ENCODE measurements at regions not wholly inside any gene's neighbourhood (a gene's known extent, or its start where the extent isn't known, plus 50 kb on each side); places are given as distances from the start of the nearest gene placed in this dataset.
"Not testable (repeated sequence)": the region's sequence is repeated elsewhere in the genome, so short reads cannot be mapped to it uniquely, and the experiment has no call there.

DNA sequence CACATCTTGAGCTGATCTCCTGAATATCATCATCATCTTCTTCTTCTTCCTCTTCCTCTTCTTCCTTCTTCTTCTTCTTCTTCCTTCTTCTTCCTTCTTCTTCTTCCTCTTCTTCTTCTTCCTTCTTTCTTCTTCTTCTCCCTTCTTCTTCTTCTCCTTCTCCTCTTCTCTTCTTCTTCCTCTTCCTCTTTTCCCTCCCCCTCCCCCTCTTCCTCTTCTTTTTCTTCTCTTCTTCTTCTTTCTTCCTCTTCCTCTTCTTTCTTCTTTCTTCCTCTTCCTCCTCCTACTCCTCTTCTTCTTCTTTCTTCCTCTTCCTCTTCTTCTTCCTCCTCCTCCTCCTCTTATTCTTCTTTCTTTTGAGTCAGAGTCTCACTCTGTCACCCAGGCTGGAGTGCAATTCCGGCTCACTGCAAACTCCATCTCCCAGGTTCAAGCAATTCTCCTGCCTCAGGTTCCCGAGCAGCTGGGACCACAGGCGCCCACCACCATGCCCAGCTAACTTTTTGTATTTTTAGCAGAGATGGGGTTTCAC is 197.9 kb upstream of the NANOGP8 start:
- DNase-seq (ENCODE audit: low spot score), result no peak

DNA sequence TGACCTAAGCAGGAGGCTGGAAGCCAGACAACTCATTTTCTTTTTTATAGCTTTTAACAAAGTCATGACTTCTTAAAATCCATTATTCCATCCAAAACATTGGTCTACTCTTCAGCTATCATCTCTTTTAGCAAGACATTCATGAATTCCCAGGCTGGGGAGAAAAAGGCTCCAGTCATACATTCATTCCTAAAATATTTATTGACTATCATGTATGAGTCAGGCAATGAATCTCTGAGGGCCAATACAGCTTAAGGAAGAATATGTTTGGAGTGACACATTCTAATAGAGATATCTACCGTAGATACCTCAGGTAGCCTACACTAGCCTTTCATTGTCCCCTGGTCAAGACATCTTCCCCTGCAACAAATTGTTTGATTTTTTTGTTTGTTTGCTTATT is 196.4 kb upstream of the NANOGP8 start:
- no peak for DNase-seq (ENCODE audit: low spot score)

DNA sequence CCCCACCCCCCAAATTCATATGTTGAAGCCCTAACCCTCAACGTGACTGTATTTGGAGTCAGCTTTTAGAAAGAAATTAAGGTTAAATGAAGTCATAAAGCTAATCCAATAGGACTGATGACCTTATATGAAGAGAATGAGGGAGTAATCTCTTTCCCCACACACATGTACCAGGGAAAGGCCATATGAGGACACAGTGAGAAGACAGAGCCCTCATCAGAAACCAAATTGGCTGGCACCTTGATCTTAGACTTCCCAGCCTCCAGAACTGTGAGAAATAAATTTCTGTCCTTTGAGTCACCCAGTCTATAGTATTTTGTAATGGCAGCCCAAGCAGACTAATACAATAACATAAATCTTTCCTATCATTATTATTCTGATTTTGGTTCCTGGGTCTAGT is 194.7 kb upstream of the NANOGP8 start:
- DNase-seq (ENCODE audit: low spot score), result no peak

DNA sequence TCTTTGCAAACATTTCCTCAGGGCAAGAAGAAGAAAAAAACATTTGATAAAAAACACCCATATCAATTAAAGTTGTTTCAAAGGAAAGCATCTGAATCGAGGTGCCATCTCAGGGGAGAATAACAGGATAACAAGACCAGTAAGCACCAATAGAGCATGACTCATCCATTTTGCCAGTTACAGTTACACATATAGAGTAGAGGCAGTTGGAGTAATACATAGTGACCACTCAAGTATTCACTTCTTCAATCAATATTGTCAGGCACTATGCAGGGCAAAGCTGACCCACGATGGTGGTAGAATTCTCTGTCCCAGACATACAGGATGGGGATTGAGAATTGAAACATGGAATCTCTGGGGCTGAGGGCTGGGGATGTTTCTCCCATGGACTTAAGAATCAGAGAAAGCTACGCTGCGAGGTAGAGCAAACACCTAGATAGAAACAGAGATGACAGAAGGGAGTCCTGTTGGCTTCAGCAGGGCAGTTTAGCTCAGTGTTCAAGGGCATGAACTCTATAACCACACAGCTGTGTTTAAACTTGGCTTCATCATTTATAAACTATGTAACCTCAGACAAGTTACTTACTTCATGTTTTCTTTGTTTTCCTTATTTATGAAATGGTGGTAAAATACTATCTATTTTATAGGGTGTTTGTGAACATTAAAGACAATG is 186.4 kb upstream of the NANOGP8 start:
- no peak for DNase-seq (ENCODE audit: low spot score)

DNA sequence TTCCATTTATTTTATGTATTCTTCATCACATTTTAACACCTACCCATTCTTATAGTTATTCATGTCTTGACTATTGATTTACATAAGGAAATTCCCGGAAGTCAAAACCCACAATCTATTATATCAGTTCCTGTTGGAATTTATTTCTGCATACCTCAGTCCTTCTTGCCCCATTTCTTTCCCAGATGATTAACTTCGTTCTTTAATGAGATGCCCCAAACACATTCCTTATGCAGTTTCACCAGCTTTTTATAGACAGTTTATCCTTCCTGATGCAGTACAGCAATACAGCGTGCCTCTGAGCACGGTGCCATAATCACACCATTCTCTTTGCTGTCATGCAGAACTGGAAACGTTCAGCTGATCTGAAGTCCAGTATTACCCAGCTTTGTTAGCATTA is 175.8 kb upstream of the NANOGP8 start:
- no peak for DNase-seq (ENCODE audit: low spot score)

DNA sequence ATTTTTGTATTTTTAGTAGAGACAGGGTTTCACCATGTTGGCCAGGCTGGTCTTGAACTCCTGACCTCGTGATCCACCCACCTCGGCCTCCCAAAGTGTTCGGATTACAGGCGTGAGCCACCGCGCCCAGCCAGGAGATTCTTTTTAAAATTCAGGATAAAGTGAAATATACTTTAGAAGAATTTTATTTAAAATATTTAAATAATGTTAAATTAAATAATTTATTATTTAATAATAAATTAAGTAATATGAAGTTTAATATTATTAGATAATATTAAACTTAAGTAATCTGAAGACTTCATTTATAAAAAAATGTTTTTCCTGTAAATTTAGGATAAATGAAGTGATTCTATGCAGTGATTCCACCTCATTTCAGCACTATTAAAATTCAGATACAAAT is 175.2 kb upstream of the NANOGP8 start:
- DNase-seq (ENCODE audit: low spot score), result not testable (repeated sequence)

DNA sequence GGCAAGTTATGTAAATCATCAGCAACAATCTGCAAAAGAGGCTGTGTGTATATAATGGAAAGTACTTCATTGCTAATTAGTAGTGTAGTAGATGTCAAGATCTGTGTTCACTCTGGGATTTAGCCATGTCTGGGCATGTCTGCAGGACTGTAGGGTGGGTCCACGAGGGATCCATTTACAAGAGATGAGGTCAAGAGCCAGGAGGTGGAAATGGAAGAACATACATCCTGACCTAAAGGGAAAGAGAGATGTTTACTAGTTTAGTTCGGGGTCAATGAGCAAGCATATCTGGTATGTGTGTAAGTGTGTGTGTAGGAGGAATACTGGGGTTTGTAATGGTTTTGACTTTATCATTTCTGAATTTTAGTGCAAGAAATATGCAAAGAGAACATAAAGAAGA is 171.5 kb upstream of the NANOGP8 start:
- DNase-seq (ENCODE audit: low spot score), result no peak

DNA sequence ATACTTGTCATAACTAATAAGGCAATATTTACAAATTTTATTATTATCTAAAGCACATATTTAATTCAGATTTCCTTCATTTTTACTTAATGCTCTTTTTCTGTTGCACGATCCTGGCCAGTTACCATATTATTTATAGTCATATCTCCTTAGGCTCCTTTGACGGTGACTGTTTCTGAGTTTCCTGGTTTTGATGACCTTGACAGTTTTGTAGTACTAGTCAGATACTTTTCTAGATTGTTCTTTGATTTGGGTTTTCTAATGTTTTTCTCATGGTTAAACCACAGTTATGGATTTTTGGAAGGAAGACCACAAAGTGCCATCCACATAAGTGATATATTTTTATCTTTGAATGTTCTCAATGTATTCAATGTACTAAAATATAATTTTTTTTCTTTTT is 171.0 kb upstream of the NANOGP8 start:
- no peak for DNase-seq (ENCODE audit: low spot score)

DNA sequence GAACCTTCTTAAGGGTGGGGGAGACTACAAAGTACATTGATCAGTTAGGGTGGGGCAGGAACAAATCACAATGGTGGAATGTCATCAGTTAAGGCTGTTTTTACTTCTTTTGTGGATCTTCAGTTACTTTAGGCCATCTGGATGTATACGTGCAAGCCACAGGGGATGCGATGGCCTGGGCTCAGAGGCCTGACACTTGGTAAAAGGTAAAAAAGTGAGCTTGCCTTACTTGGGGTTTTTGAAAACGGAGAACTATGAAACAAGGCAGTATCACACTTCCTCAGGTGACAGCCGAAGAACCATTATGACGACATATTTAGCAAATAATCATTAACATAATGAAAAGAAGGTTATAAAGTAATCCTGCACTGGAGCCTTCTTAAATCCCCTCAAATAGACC is 169.8 kb upstream of the NANOGP8 start:
- not testable (repeated sequence) for DNase-seq (ENCODE audit: low spot score)

DNA sequence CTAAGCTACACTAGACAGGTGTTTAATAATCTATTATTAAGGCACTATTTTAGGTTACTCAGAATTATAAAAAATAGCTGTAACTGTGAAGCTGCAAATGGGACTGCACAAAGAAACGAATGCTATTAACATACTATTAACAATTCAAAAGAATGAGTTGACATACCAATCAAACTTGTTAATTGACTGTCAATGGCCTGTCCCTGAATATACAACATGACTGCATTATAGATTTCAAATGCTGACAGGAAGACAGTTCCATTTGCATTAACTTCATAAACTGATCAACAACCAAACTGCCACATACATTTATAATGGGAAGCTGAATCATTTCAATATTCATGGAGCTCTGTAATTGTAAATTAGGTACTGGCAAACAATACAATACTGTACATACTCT is 169.0 kb upstream of the NANOGP8 start:
- no peak for DNase-seq (ENCODE audit: low spot score)

DNA sequence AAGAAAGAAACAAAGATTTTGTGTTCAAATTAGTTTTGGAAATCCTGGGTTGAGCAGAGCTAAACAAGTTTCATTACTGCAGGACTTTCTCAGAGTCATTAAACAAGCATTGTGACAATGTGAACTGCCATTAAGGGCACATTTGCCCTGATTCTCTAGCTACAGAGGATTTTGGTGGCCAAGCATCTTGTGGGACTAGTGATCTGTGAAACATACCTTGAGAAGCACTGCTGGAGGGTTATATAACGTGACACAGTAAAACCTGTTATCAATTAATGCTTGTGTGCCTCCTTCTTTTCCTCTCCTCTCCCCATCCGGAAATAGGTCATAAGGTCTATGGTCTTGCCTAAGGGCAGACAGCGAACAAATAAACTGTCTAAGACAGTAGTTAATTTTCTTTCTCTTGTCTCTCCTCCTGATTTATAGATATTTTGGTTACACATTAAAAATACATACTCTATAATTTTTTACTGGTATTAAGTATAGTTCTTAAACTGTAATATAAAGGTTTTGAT is 167.3 kb upstream of the NANOGP8 start:
- DNase-seq (ENCODE audit: low spot score), result no peak

DNA sequence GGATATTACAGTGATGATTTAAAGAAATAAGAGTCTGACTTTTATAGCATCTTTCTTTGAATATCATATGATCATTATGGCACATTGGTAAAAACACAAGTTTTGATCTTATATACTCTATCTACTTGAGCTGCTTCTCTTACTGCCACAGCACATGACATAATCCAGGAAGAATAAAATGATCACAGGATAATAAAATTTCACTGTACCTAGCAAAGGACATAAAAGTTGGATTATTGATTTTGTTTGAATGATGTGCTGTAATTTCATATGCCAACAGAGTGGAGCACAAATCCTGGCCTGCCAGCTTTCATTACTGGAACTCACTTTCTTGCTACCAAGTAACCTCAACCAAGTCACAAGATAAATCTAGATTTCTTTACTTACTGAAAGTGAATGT is 162.1 kb upstream of the NANOGP8 start:
- DNase-seq (ENCODE audit: low spot score), result no peak

DNA sequence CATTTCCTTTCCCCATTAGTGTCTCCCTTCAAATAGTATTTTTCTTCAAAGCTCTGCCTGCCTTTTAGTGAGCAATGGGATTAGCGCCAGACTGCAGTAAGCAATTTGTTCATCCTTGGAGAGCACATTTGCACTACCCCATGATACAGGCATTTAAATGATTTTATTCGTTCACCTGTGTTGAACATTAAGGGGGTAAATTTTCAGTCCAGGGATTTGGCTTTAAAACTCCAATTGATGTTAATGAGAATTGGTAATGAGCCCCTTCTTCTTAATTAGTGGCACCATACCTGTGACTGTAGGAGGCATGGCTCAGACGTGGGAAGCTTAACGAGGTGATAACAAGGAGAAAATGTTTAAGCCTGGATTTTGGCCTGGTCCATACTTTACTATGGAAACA is 161.4 kb upstream of the NANOGP8 start:
- DNase-seq (ENCODE audit: low spot score), result no peak

DNA sequence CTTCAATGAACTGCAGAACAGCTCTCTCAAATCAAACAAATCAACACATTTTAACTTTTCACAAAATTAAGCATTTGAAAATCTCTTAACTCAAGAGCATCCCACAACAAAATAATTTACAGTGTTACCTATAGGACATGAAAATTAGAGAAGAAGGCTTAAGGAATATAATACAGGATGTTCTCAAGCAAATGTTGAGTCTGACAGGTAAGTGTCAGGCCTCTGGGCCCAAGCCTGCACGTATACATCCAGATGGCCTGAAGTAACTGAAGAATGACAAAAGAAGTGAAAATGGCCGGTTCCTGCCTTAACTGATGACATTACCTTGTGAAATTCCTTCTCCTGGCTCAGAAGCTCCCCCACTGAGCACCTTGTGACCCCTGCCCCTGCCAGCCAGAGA is 160.6 kb upstream of the NANOGP8 start:
- not testable (repeated sequence) for DNase-seq (ENCODE audit: low spot score)

DNA sequence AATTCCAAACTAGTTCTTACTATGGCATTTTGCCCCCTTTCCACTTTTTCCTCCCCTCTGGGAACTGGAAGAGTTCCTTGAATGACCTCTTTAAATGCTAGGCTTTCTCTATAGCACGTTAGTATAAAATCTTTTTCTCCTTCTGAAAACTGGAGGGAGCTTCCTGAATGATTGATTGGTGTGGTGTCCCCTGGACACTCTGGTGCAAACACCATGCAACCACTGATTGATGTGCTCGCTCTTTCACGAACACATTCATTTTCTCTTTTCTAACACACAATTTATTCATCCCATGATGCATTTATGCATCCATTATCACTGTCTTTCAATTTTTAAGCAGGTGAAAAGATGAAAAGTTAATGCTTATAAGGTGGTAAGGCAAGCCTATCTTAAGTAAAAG is 159.1 kb upstream of the NANOGP8 start:
- no peak for DNase-seq (ENCODE audit: low spot score)

DNA sequence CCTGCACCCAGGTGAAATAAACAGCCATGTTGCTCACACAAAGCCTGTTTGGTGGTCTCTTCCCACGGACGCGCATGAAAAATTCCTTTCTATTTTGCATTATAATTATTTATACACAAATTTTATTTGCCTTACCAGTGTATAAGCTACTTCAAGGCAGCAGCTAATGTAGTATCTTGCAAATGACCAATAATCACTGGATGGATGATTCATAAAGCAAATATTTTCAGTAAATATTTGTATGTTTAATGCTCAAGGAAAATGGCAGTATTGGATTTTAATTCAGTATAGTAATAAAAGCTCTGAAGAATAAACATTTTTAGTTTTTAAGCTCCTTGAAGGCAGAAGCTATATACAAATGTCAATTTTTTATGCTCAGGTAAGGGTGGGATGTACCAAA is 158.7 kb upstream of the NANOGP8 start:
- no peak for DNase-seq (ENCODE audit: low spot score)

DNA sequence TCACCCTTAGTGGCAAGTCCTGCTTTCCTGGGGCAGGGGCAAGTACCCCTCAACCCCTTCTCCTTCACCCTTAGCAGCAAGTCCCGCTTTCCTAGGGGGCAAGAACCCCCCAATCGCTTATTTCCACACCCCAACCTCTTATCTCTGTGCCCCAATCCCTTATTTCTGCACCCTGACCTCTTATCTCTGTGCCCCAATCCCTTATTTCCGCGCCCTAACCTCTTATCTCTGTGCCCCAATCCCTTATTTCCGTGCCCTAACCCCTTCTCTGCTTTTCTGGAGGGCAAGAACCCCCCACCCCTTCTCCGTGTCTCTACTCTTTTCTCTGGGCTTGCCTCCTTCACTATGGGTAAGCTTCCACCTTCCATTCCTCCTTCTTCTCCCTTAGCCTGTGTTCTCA is 154.6 kb upstream of the NANOGP8 start:
- not testable (repeated sequence) for DNase-seq (ENCODE audit: low spot score)

DNA sequence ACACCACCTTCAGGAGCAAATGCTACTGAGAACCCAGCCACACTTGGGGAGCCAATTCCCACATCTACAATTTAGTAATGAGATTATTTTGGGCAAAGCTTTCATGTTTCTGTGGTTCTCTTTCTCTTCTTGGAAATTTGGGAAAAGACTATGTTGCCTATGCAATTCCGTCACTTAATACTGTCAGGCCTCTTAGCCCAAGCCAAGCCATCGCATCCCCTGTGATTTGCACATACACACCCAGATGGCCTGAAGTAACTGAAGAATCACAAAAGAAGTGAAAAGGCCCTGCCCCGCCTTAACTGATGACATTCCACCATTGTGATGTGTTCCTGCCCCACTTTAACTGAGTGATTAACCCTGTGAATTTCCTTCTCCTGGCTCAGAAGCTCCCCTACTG is 153.4 kb upstream of the NANOGP8 start:
- DNase-seq (ENCODE audit: low spot score), result not testable (repeated sequence)

DNA sequence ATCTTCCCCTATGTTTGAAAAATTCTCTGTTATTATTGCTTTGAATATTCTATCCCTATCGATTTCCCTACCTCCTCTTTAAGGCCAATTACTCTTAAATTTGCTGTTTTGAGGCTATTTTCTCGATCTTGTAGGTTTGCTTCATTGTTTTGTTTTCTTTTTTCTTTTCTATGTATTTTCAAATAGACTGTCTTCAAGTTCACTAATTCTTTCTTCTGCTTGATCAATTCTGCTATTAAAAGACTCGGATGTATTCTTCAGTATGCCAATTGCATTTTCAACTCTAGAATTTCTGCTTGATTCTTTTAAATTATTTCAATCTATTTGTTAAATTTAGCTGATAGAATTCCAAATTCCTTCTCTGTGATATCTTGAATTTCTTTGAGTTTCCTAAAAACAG is 144.0 kb upstream of the NANOGP8 start:
- no peak for DNase-seq (ENCODE audit: low spot score)

DNA sequence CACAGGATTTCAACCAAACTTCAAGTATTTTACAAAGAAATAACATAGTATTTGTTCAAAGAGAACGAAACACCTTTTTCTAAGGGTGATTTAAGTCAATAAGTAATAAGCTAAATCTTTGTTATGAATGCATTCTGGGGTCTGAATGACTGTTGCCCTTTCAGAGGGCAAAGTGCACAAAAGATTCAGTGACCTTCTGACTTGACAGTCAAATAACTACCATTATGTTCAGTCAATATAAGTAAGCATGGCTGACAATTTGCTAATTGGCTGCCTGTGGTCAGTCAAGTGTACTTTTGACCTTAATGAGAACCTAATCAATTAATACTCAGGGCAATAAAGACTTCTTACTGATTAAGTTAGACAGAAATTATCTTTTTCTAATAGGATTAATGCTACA is 133.1 kb upstream of the NANOGP8 start:
- DNase-seq (ENCODE audit: low spot score), result no peak

DNA sequence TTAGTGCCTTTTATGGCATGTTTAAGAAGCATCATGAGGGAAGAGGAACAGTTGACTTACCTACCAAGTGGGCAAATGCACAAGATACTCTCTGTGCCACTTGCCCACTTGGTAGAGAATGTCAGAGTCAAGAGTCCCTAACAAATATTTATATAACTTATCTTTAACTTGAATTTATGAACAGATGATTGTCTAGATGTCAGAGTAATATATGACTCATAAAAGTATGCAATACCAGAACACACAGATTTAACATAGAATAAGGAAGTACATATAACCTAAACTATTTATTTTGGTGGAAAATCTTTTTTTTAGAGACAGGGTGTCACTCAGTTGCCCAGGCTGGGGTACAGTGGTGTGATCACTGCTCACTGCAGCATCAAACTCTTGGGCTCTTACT is 130.0 kb upstream of the NANOGP8 start:
- no peak for DNase-seq (ENCODE audit: low spot score)

DNA sequence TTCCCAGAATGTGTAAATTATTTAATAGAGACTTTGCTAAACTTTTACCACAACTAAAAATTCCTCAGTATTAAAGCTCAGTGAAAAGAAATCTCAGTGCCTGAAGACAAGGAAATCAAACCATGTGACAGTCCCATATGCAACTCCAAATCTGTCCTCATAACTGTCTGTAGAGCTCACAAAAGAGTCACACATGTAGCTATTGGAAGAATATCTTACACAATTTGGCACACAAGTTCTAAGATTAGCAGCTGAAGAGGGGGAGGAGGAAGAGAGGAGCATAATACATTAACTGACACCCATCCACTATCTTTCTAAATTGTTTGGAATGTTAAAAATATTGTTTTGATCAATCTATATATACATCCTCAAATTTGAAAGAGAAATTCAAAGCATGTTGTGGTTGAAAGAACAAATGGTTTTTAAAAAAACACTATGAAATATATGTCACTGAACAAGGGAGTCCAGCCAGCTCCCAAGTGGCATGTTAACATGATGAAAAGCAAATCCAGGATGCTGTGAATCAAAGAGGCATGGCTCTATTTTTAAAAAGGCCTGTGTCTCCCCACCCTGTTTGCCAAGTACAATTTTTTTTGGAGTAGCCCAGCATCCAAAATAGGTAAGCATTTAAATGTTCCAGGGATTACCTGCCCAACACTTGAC is 126.3 kb upstream of the NANOGP8 start:
- DNase-seq (ENCODE audit: low spot score), result no peak

DNA sequence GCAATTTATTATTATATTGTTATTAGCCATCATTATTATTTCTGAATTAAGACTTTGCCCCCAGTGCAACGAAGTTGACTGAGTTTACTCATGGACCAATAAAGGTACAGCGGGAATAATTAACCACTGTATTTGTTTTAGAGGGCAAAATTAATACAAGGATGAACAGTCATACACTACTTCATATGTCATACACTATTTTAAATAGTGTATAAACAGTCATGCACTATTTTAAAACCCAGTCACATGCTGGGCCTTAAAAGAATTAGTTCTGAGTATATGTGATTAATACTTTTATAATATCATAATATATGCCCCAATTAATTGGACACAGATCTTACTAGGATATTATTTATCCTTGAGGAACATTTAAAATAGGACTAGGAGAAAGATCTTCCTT is 125.3 kb upstream of the NANOGP8 start:
- DNase-seq (ENCODE audit: low spot score), result no peak

DNA sequence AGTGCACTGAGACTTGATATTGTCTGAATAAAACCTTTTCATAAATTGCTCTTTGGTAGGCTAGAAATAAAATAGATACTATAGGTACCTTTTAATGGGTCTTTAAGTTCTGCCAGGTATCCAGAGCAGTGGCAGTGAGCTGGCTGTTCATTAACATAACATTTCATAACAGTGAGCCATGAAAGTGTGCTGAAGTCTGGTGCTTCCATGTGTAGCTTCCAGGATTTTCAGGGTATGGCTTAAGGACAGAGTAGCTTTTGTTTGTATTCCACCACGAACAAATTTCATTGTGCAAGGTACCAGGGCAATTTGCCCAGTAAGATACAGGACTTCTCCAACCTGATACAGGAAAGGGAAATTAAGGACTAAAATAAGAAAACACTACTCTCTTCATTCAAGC is 124.7 kb upstream of the NANOGP8 start:
- DNase-seq (ENCODE audit: low spot score), result no peak

All from kidney capillary endothelial cell (primary cell).